Peyer's patch (tissue), 4 donors: ENCODE measurements at regions not wholly inside any gene's neighbourhood (a gene's known extent, or its start where the extent isn't known, plus 50 kb on each side); places are given as distances from the start of the nearest gene placed in this dataset.

Experiments
- DNase-seq, 3 donors: peaks; one replicate each; pipeline ENCODE4 v3.0.0-alpha.2; 2017 to 2019
- H3K27ac ChIP-seq, 4 donors: fragments of 200-600 bp; sonication (generic); one replicate each; pipeline ENCODE4 v1.5.1; 2016 to 2019
- H3K27me3 ChIP-seq, 2 donors: fragments of 200-600 bp; sonication (generic); one replicate each; pipeline ENCODE4 v1.5.1; 2019
- H3K36me3 ChIP-seq, 3 donors: fragments of 200-600 bp; sonication (generic); one replicate each; pipeline ENCODE4 v1.5.1; 2016 to 2019
- H3K4me1 ChIP-seq, 4 donors: fragments of 200-600 bp; sonication (generic); one replicate each; pipeline ENCODE4 v1.5.1; 2016 to 2019
- H3K4me3 ChIP-seq, 4 donors: fragments of 200-600 bp; sonication (generic); 1 replicate in 3 of 4; 2 replicates in 1 of 4; pipeline ENCODE4 v1.5.1; 2016 to 2019; ENCODE audit warnings: mild to moderate bottlenecking in 1 of 4
- H3K9me3 ChIP-seq, 4 donors: fragments of 200-600 bp; sonication (generic); one replicate each; pipeline ENCODE4 v1.5.1; 2016 to 2019; ENCODE audit warnings: mild to moderate bottlenecking in 1 of 4
- CTCF ChIP-seq, 6 experiments: fragments of 450-650 bp in 4 of 6; fragments of 200-600 bp in 2 of 6; sonication (generic) in 1 of 6; IDR thresholded peaks; one replicate each; pipeline ENCODE4 v1.5.1; 2017 to 2019; ENCODE audit warnings: antibody characterized with exemption in 6 of 6, mild to moderate bottlenecking in 3 of 6, moderate library complexity in 1 of 6
- POLR2A ChIP-seq, 2 donors: fragments of 450-650 bp; IDR thresholded peaks; one replicate each; pipeline ENCODE4 v1.5.1; 2017; ENCODE audit warnings: antibody characterized with exemption in 2 of 2, mild to moderate bottlenecking in 2 of 2, moderate library complexity in 2 of 2

- Histone ChIP-seq H3K4me1 (no peaks in the 10 kb centered on the region), H3K27me3 (no peaks in the 10 kb centered on the region), H3K9me3 (no peaks in the 10 kb centered on the region), H3K27ac (no peak overlapping the region), H3K4me3 (no peak overlapping the region), H3K36me3 (no peaks in the 10 kb centered on the region)
- TF ChIP-seq CTCF (IDR thresholded peaks at IDR 0.05) = no peak
- no peak for TF ChIP-seq POLR2A (IDR thresholded peaks at IDR 0.05)
- no peak for DNase-seq
These were observed 849.8 kb upstream of the SORCS1 start for GRCh38 chr10:108014145-108014901.

GRCh38 chr10:108005627-108006026, 841.1 kb upstream of the SORCS1 start:
- TF ChIP-seq CTCF (IDR thresholded peaks at IDR 0.05) = no peak
- TF ChIP-seq POLR2A (IDR thresholded peaks at IDR 0.05) = no peak
- no peaks in the 10 kb centered on the region for H3K4me1 ChIP-seq
- no peaks in the 10 kb centered on the region for H3K27me3 ChIP-seq
- DNase-seq = no peak
- H3K27ac ChIP-seq = no peak overlapping the region
- no peaks in the 10 kb centered on the region for H3K36me3 ChIP-seq
- no peaks in the 10 kb centered on the region for H3K9me3 ChIP-seq
- H3K4me3 ChIP-seq = no peak overlapping the region

- H3K9me3 ChIP-seq = no peaks in the 10 kb centered on the region
- no peaks in the 10 kb centered on the region for H3K4me1 ChIP-seq
- no peak overlapping the region for H3K4me3 ChIP-seq
- no peak overlapping the region for H3K27ac ChIP-seq
- no peaks in the 10 kb centered on the region for H3K36me3 ChIP-seq
- no peak for DNase-seq
- no peaks in the 10 kb centered on the region for H3K27me3 ChIP-seq
- TF ChIP-seq POLR2A (IDR thresholded peaks at IDR 0.05) = no peak
- no peak for TF ChIP-seq CTCF (IDR thresholded peaks at IDR 0.05)
These were observed 839.1 kb upstream of the SORCS1 start for GRCh38 chr10:108003576-108003975.

GRCh38 chr10:108003061-108003460, 838.6 kb upstream of the SORCS1 start:
- no peak overlapping the region for H3K4me3 ChIP-seq

GRCh38 chr10:108000365-108000764, 835.9 kb upstream of the SORCS1 start:
- Histone ChIP-seq H3K36me3 (no peaks in the 10 kb centered on the region), H3K4me3 (no peak overlapping the region), H3K9me3 (no peaks in the 10 kb centered on the region), H3K27me3 (no peaks in the 10 kb centered on the region), H3K27ac (no peak overlapping the region), H3K4me1 (no peaks in the 10 kb centered on the region)
- DNase-seq = no peak
- TF ChIP-seq CTCF (IDR thresholded peaks at IDR 0.05) = no peak
- no peak for TF ChIP-seq POLR2A (IDR thresholded peaks at IDR 0.05)

More at GRCh38 chr10:108003061-108003460, 838.6 kb upstream of the SORCS1 start:
- H3K27me3 ChIP-seq = no peaks in the 10 kb centered on the region
- H3K4me1 ChIP-seq = no peaks in the 10 kb centered on the region
- H3K9me3 ChIP-seq = no peaks in the 10 kb centered on the region
- no peak for TF ChIP-seq CTCF (IDR thresholded peaks at IDR 0.05)
- TF ChIP-seq POLR2A (IDR thresholded peaks at IDR 0.05) = no peak
- no peak for DNase-seq
- no peaks in the 10 kb centered on the region for H3K36me3 ChIP-seq
- H3K27ac ChIP-seq = no peak overlapping the region
